ENCODE measurements at regions not wholly inside any gene's neighbourhood (a gene's known extent, or its start where the extent isn't known, plus 50 kb on each side); places are given as distances from the start of the nearest gene placed in this dataset.
"Not testable (repeated sequence)": the region's sequence is repeated elsewhere in the genome, so short reads cannot be mapped to it uniquely, and the experiment has no call there.

DNA sequence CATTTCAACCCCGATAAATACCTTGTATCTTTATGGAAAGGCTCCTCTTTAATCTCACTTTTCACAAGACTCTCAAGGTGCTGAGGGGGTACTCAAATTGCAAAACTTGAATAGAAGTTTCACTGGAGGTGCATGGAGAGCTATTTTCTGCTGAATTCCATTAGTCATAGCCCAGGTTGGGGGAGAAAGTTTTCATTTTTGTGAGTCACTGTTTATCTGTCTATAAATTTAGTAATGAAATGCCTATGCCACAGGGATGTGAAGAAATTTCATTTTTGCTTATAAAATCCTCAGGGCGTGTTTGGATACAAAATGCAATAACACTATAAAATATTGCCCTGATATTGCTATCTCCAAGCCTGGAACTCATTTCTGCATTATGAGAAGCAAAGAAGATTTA lies 346.3 kb downstream of the LRATD1 start:
- Mint-ChIP-seq H3K27me3 (peaks cover 4% of the 10 kb centered on the region), H3K9me3 (no peaks in the 10 kb centered on the region), H3K4me3 (no peak overlapping the region), H3K4me1 (no peaks in the 10 kb centered on the region), H3K27ac (no peak overlapping the region), H3K36me3 (no peaks in the 10 kb centered on the region)
- no peak for DNase-seq
- CTCF ChIA-PET: no interaction called here

DNA sequence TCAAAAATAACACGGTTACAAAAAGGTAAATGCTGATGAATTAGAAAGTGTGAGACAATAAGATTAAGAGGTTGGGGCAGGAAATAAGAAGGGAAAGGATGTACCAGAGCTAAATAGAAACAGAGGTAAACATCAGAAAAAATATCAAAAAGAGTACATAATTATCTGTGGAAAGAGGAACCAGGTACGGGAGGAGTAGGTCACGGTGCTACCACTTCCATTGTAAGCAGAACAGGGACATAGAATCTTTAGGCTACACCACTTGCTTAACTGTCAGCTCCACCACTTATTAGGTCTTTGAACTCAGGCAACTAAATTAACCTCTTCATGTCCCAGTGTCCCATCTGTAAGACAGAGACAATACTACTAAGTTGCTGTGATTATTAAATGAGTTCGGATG lies 350.3 kb downstream of the LRATD1 start:
- Mint-ChIP-seq H3K36me3 (no peaks in the 10 kb centered on the region), H3K9me3 (no peaks in the 10 kb centered on the region), H3K4me1 (no peaks in the 10 kb centered on the region), H3K27ac (no peak overlapping the region), H3K27me3 (peaks cover 8% of the 10 kb centered on the region), H3K4me3 (no peak overlapping the region)
- CTCF ChIA-PET: no interaction called here
- DNase-seq: no peak

DNA sequence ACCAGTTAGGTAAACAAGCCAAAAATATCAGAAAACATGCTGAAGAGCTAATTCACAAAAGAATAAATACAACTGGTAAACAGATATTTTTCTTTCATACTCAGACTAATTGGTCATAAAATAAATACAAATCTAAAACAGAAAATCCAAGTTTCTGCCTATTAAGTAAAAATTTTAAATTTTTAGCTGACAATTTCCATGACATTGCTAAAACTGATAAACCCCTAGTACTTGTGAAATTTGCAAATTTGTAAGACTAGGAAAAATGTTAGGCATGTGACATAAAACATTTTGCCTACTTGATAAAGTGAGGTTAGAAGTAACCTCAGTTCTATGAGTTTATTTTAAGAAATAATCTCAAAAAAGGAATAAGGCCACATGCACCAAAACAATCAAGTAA lies 356.1 kb downstream of the LRATD1 start:
- DNase-seq: no peak
- Mint-ChIP-seq H3K9me3 (no peaks in the 10 kb centered on the region), H3K27ac (no peak overlapping the region), H3K27me3 (peaks cover 4% of the 10 kb centered on the region), H3K36me3 (no peaks in the 10 kb centered on the region), H3K4me3 (no peak overlapping the region), H3K4me1 (no peaks in the 10 kb centered on the region)
- CTCF ChIA-PET: no interaction called here

DNA sequence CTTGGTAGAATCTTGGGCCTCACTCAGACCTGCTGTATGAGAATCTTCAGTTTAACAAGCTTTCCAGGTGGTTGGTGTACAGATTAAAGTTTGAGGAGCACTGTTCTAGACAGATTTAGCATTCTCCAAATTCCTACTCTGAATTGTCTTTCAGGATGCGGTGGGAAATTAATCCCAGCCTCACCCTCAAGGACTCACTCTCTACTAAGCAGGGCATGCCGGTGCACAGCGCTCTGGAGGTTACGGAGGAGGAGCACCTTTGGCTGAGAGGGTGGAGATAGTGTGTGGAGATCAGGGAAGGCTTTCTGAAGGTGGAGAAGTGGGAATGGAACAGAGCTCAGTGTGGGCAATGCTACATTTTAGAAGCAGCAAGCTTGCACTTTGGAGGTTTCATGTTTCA lies 359.2 kb downstream of the LRATD1 start:
- no peak overlapping the region for H3K27ac Mint-ChIP-seq
- H3K9me3 Mint-ChIP-seq: no peaks in the 10 kb centered on the region
- no peaks in the 10 kb centered on the region for H3K4me1 Mint-ChIP-seq
- CTCF ChIA-PET: no interaction called here
- peaks cover 4% of the 10 kb centered on the region for H3K27me3 Mint-ChIP-seq
- no peak overlapping the region for H3K4me3 Mint-ChIP-seq
- no peak for DNase-seq
- H3K36me3 Mint-ChIP-seq: no peaks in the 10 kb centered on the region

DNA sequence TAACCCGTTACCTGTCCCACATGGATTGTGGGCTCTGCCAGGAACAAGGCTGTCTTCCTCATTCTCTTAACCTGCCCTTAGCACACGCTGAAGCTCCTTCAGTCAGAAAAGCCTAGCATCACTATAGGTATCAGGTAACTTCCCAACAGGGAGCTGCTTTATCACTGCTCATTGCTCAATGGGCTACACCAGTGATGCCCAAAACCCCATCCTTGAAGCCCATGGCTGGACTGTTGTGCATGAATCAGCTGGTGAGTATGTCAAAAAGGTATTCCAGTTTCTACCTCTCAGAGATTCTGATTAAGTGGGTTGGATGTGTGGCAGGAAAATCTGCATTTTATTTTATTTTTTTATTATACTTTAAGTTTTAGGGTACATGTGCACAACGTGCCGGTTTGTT lies 362.2 kb downstream of the LRATD1 start:
- DNase-seq: no peak
- H3K9me3 Mint-ChIP-seq: no peaks in the 10 kb centered on the region
- H3K36me3 Mint-ChIP-seq: no peaks in the 10 kb centered on the region
- H3K27ac Mint-ChIP-seq: no peak overlapping the region
- CTCF ChIA-PET: no interaction called here
- no peaks in the 10 kb centered on the region for H3K4me1 Mint-ChIP-seq
- H3K27me3 Mint-ChIP-seq: peaks cover 12% of the 10 kb centered on the region
- H3K4me3 Mint-ChIP-seq: no peak overlapping the region

DNA sequence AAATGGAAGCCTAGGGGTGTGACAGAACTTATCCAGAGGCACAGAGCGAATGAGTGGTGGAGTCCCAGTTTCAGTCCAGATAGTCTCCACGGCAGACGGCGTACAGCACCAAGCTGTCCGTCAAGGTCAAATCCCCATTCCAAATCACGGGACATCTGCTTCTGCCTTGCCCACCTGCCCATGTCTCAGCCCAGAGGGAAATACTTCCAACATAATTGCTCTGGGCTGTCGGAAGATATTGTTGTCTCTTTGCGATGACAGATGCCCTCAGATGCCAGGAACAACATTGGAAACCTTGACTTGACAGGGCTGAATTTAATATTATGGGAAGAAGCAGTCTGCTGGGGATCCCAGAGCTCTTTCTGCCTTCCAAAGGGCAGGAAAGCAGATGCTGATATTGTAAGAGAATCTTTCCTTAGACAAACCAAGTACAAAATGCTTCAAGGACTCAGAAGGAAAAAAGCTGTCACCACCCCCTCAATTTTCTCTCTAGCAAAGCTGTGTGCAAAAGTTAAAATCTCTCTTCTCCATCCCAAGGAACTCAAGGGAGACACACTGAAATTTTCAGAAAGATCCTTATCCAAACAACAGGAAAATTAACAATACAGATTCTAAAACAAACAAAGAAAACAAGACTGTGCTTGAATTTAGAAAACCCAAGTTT lies 364.0 kb downstream of the LRATD1 start:
- no peaks in the 10 kb centered on the region for H3K4me1 Mint-ChIP-seq
- CTCF ChIA-PET: no interaction called here
- H3K36me3 Mint-ChIP-seq: no peaks in the 10 kb centered on the region
- no peak for DNase-seq
- peaks cover 12% of the 10 kb centered on the region for H3K27me3 Mint-ChIP-seq
- no peak overlapping the region for H3K4me3 Mint-ChIP-seq
- H3K9me3 Mint-ChIP-seq: no peaks in the 10 kb centered on the region
- no peak overlapping the region for H3K27ac Mint-ChIP-seq

DNA sequence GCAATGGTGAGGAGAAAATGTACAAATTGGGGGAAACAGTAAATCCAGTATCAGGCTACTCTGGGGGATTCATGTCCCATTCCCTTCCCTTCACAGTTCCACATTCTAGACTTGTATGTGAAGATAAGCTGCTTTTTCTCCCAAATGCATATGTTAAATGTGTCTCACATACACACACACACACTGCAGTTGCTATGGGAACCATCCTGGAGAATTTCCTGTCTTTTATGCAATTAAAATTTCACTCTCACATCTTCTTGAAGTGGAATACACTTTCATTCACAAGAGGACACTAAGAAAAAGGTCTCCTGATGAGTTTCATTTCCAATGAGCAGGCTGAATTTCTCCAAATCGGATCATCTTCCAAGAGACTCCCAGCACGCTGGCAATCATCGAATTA lies 366.0 kb downstream of the LRATD1 start:
- Mint-ChIP-seq H3K4me1 (no peaks in the 10 kb centered on the region), H3K36me3 (no peaks in the 10 kb centered on the region), H3K27ac (no peak overlapping the region), H3K27me3 (peaks cover 12% of the 10 kb centered on the region), H3K9me3 (no peaks in the 10 kb centered on the region), H3K4me3 (no peak overlapping the region)
- no peak for DNase-seq
- CTCF ChIA-PET: no interaction called here

DNA sequence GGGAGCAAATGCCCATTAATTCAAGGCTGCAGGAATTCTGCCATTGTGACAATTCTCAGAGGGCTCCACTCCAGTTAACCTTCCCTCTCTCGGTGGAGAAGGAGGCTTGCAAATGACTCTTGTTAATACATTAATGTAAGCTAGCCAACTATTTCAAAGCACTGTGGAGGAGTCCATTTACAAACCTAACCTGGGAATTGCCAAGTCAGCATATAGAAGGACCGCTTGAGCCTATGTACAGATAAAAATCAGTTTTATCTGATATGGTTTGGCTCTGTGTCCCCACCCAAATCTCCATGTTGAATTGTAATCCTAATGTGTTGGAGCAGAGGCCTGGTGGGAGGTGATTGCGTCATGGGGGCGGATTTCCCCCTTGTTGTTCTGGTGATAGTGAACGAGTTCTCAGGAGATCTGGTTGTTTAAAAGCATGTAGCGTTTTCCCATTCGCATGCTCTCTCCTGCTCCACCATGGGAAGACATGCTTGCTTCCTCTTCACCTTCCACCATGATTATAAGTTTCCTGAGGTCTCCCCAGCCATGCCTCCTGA lies 366.7 kb downstream of the LRATD1 start:
- Mint-ChIP-seq H3K4me1 (no peaks in the 10 kb centered on the region), H3K27me3 (peaks cover 12% of the 10 kb centered on the region), H3K9me3 (no peaks in the 10 kb centered on the region), H3K4me3 (no peak overlapping the region), H3K27ac (no peak overlapping the region), H3K36me3 (no peaks in the 10 kb centered on the region)
- CTCF ChIA-PET: no interaction called here
- no peak for DNase-seq

DNA sequence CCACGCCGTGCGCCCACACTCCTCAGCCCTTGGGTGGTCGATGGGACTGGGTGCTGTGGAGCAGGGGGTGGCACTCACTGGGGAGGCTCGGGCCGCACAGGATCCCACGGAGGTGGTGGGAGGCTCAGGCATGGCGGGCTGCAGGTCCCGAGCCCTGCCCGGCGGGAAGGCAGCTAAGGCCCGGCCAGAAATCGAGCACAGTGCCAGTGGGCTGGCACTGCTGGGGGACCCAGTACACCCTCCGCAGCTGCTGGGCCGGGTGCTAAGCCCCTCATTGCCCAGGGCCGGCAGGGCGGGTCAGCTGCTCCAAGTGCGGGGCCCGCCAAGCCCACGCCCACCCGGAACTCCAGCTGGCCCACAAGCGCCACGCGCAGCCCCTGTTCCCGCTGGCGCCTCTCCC lies 370.0 kb downstream of the LRATD1 start:
- H3K4me1 Mint-ChIP-seq, H3K27ac Mint-ChIP-seq, DNase-seq, H3K9me3 Mint-ChIP-seq, H3K36me3 Mint-ChIP-seq, H3K4me3 Mint-ChIP-seq, CTCF ChIA-PET: not testable (repeated sequence)
- peaks cover 15% of the 10 kb centered on the region for H3K27me3 Mint-ChIP-seq

DNA sequence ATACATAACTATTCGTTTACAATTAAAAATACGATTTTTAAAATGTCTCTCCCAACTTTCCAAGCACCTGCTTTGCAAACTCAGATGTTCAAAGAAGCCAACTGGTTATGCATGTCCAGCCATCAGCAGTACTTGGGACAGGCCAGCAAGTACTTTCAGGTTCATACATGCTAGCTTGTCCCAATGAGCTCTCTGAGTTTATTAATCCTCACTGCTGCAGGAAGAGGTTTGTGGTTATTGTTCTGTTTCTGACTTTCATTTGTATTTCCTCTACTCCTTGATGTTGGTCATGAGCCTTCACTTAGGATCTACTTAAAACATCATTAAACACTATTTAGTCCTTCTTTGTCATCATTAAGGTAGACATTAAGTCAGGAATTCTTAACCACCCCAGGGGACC lies 374.1 kb downstream of the LRATD1 start:
- no peak overlapping the region for H3K4me3 Mint-ChIP-seq
- no peaks in the 10 kb centered on the region for H3K36me3 Mint-ChIP-seq
- no peak overlapping the region for H3K27ac Mint-ChIP-seq
- H3K4me1 Mint-ChIP-seq: peaks cover 13% of the 10 kb centered on the region
- peaks cover 3% of the 10 kb centered on the region for H3K9me3 Mint-ChIP-seq
- DNase-seq: no peak
- peaks cover 16% of the 10 kb centered on the region for H3K27me3 Mint-ChIP-seq
- CTCF ChIA-PET: no interaction called here

DNA sequence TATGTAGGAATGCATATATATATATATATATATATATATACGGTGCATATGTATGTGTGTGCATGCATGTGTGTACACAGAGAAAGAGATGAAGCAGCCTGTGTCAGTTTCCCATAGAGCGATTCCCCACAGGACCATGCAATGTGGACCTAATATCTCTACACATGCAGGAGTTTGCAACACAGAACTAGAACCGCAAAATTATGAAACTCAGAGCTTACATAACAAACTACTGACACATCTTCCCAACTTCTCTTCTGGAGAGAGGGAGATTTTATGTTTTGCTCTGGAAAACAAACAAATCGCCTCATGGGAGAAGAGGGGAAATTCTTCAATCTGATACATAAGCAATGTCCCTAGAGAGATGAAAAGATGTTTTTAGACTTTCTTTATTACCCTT lies 377.2 kb downstream of the LRATD1 start:
- no peak for DNase-seq
- H3K36me3 Mint-ChIP-seq: no peaks in the 10 kb centered on the region
- H3K4me3 Mint-ChIP-seq: no peak overlapping the region
- H3K27ac Mint-ChIP-seq: no peak overlapping the region
- peaks cover 15% of the 10 kb centered on the region for H3K27me3 Mint-ChIP-seq
- peaks cover 11% of the 10 kb centered on the region for H3K9me3 Mint-ChIP-seq
- CTCF ChIA-PET: interaction anchor here (0.7 kb wide), 1 partner anchor 511 kb away, joined by 3 read pairs; no protein-coding TSS in a partner anchor
- peaks cover 13% of the 10 kb centered on the region for H3K4me1 Mint-ChIP-seq

DNA sequence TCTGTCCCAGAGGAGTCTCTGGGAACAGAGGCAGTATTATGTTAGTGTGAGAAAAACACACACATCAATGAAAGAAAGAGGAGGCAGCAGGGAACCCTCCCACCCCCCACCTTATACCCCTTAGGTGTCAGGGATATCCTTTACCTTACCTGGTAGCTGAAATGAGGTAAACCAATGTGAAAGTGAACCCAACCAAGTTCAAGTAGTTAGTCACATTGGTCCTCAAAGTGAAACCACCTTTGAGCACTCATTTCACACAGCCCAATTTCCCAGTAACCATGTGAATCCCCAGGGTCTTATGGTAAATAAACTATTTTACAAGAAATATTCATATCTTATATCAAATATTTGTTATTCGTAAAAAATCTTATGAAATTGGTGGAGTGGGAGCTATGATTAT lies 377.8 kb downstream of the LRATD1 start:
- Mint-ChIP-seq H3K36me3 (no peaks in the 10 kb centered on the region), H3K27ac (no peak overlapping the region), H3K27me3 (peaks cover 14% of the 10 kb centered on the region), H3K4me3 (no peak overlapping the region), H3K4me1 (peaks cover 13% of the 10 kb centered on the region), H3K9me3 (peaks cover 11% of the 10 kb centered on the region)
- CTCF ChIA-PET: no interaction called here
- DNase-seq: no peak

DNA sequence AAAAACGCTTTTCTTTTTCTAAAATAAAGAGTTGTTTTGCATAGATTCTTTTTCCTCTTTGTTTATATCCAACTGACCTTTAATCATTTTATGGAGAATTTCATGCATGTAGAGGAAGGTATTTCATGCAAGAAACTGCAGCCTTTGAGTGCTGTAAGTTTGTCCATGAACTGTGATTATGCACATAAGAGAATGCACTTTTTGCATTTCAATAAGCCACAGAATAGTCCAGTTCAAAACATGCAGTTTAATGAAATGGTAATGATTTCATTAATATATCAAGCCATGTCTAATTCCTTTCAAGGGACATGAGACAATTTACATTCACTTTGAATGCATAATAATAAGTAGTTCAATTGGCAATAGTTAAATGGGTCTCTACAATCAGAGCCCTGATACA lies 386.3 kb downstream of the LRATD1 start:
- Mint-ChIP-seq H3K36me3 (no peaks in the 10 kb centered on the region), H3K9me3 (no peaks in the 10 kb centered on the region), H3K4me1 (no peaks in the 10 kb centered on the region), H3K27ac (no peak overlapping the region), H3K4me3 (no peak overlapping the region), H3K27me3 (peaks cover 10% of the 10 kb centered on the region)
- CTCF ChIA-PET: no interaction called here
- DNase-seq: no peak

DNA sequence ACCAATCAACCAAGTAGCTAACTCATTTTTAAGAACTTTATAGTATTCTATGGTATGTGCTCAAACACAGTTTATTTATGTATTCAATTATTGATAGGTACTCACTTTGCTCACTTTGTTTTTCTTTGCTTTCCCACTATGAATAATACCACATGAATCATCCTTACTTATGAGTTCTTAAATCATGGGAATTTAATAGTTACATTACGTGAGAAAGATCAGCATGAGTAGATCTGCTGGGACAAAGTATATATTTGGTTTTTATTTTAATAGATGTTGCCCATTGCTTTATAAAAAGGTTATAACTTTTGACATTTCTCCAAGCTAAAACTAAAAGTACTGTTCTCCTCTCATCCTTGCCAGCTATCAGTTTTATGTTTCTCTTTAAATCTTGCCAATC lies 390.7 kb downstream of the LRATD1 start:
- H3K4me1 Mint-ChIP-seq: no peaks in the 10 kb centered on the region
- peaks cover 10% of the 10 kb centered on the region for H3K27me3 Mint-ChIP-seq
- no peak overlapping the region for H3K4me3 Mint-ChIP-seq
- H3K27ac Mint-ChIP-seq: no peak overlapping the region
- DNase-seq: no peak
- no peaks in the 10 kb centered on the region for H3K36me3 Mint-ChIP-seq
- H3K9me3 Mint-ChIP-seq: no peaks in the 10 kb centered on the region
- CTCF ChIA-PET: interaction anchor here (0.7 kb wide), 1 partner anchor 1979 kb away, joined by 5 read pairs; no protein-coding TSS in a partner anchor

DNA sequence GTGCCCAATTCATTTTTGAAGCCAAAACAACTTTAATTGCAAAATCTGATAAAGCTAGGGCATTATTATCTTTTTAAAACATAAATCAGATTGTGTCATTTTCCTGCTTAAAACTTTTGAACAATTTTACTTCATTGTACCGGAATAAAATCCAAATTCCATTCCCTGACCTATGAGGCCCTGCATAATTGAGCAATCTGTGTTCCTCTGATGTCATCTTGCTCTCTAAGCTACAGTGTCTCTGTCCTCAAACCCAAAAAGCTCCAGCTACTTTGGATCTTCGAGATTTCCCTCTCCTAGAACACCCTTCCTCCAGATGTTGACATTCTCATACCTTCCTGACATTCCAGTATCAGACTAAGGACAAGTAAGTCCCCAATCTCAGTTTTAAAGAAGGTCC lies 395.9 kb downstream of the LRATD1 start:
- DNase-seq: no peak
- Mint-ChIP-seq H3K27me3 (peaks cover 15% of the 10 kb centered on the region), H3K9me3 (no peaks in the 10 kb centered on the region), H3K4me3 (no peak overlapping the region), H3K4me1 (no peaks in the 10 kb centered on the region), H3K36me3 (no peaks in the 10 kb centered on the region), H3K27ac (no peak overlapping the region)
- CTCF ChIA-PET: no interaction called here

Measured in activated naive CD4-positive, alpha-beta T cell treated with anti-CD3 and anti-CD28 coated beads, Interleukin-2, amount 10 ng/mL, durations not matched to agents 7 days and 5 days (primary cell).